ENCODE measurements at regions not wholly inside any gene's neighbourhood (a gene's known extent, or its start where the extent isn't known, plus 50 kb on each side); places are given as distances from the start of the nearest gene placed in this dataset.
"Not testable (repeated sequence)": the region's sequence is repeated elsewhere in the genome, so short reads cannot be mapped to it uniquely, and the experiment has no call there.

- no peak for DNase-seq
- 65 to 70% (median 66%) methylated on average over 3 of the region's 3 CpGs for WGBS, 4 donors
- intact Hi-C loops (cut with DNase I), result no loop called here
- H3K36me3 ChIP-seq (replicated peaks in 1 of 2), result no peaks in the 10 kb centered on the region
- TF ChIP-seq CTCF (IDR thresholded peaks at IDR 0.05) (no peak), POLR2A (IDR thresholded peaks at IDR 0.05) (no peak)
- H3K9me3 ChIP-seq (replicated peaks in 1 of 3), result no peaks in the 10 kb centered on the region
- H3K4me3 ChIP-seq, result no peak overlapping the region
- H3K27ac ChIP-seq, result no peak overlapping the region
- no peaks in the 10 kb centered on the region for H3K27me3 ChIP-seq
- H3K4me1 ChIP-seq (replicated peaks in 1 of 2), result no peaks in the 10 kb centered on the region
Observed at GRCh38 chr2:220601674-220602073, 970.4 kb downstream of the EPHA4 start.

- H3K4me3 ChIP-seq; H3K27ac ChIP-seq; H3K36me3 ChIP-seq (replicated peaks in 1 of 2); intact Hi-C loops (cut with DNase I); H3K9me3 ChIP-seq (replicated peaks in 1 of 3); H3K27me3 ChIP-seq; H3K4me1 ChIP-seq (replicated peaks in 1 of 2); DNase-seq: not testable (repeated sequence)
- 87 to 89% (median 89%) methylated on average over 8 of the region's 8 CpGs for WGBS, 4 donors
Observed at GRCh38 chr2:220613004-220613403, 959.1 kb downstream of the EPHA4 start.

GRCh38 chr2:220614064-220614463, 958.0 kb downstream of the EPHA4 start:
- no peak for DNase-seq
- Histone ChIP-seq H3K4me1 (replicated peaks in 1 of 2) (no peaks in the 10 kb centered on the region), H3K36me3 (replicated peaks in 1 of 2) (no peaks in the 10 kb centered on the region), H3K4me3 (no peak overlapping the region), H3K27me3 (no peaks in the 10 kb centered on the region), H3K27ac (no peak overlapping the region), H3K9me3 (replicated peaks in 1 of 3) (no peaks in the 10 kb centered on the region)
- intact Hi-C loops (cut with DNase I), result no loop called here
- 72 to 87% (median 75%) methylated on average over 1 of the region's 1 CpG for WGBS, 4 donors
- no peak for TF ChIP-seq CTCF (IDR thresholded peaks at IDR 0.05)
- no peak for TF ChIP-seq POLR2A (IDR thresholded peaks at IDR 0.05)

- no peak for DNase-seq
- Histone ChIP-seq H3K4me1 (replicated peaks in 1 of 2) (no peaks in the 10 kb centered on the region), H3K27ac (no peak overlapping the region), H3K27me3 (no peaks in the 10 kb centered on the region), H3K36me3 (replicated peaks in 1 of 2) (no peaks in the 10 kb centered on the region), H3K4me3 (no peak overlapping the region), H3K9me3 (replicated peaks in 1 of 3) (no peaks in the 10 kb centered on the region)
- intact Hi-C loops (cut with DNase I), result no loop called here
- 60 to 68% (median 67%) methylated on average over 3 of the region's 3 CpGs for WGBS, 4 donors
- TF ChIP-seq CTCF (IDR thresholded peaks at IDR 0.05) (no peak), POLR2A (IDR thresholded peaks at IDR 0.05) (no peak)
Observed at GRCh38 chr2:220619525-220620220, 952.4 kb downstream of the EPHA4 start.

GRCh38 chr2:220626603-220627002, 945.5 kb downstream of the EPHA4 start:
- intact Hi-C loops (cut with DNase I), result no loop called here
- 41 to 53% (median 43%) methylated on average over 3 of the region's 3 CpGs for WGBS, 4 donors
- no peak for DNase-seq
- no peak overlapping the region for H3K27ac ChIP-seq
- TF ChIP-seq CTCF (IDR thresholded peaks at IDR 0.05) (no peak), POLR2A (IDR thresholded peaks at IDR 0.05) (no peak)
- no peaks in the 10 kb centered on the region for H3K27me3 ChIP-seq
- no peaks in the 10 kb centered on the region for H3K36me3 ChIP-seq (replicated peaks in 1 of 2)
- H3K4me1 ChIP-seq (replicated peaks in 1 of 2), result no peaks in the 10 kb centered on the region
- no peak overlapping the region for H3K4me3 ChIP-seq
- no peaks in the 10 kb centered on the region for H3K9me3 ChIP-seq (replicated peaks in 1 of 3)
